ENCODE measurements at regions not wholly inside any gene's neighbourhood (a gene's known extent, or its start where the extent isn't known, plus 50 kb on each side); places are given as distances from the start of the nearest gene placed in this dataset.
A peak's percentile ranks its signal among the peaks of the same experiment; 100 is the strongest.

DNA sequence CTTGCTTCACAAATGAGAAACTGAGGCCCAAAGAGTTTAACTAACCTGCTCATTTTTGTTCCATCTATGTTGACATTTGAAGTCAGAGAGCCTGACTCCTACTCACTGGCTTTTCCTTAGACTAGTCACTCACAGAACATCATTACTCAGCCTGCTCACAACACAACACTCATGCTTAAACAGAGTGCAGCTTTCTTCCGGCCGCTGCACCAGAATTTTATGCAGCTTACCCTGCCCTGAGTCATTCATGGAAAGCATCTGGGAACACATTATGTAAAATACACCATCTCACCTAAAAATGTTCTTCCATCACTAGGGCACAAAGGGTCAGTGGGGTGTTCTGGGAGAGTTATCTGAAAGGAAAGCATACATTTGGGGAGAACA, 303.4 kb downstream of the SPRY2 start:
- dilution Hi-C loops (cut with HindIII; ENCODE audit: low sequenced_read_pairs, unreplicated experiment), result no loop called here
- H3K9ac ChIP-seq (ENCODE audit: low read depth, low read length), result no peak overlapping the region
- H3K14ac ChIP-seq (replicated peaks; ENCODE audit: low read depth, low read length), result no peak overlapping the region
- H2AK5ac ChIP-seq (ENCODE audit: low read depth, low read length), result no peak overlapping the region
- H2BK20ac ChIP-seq (ENCODE audit: low read depth, low read length), result peak overlapping the region; percentile 64; the same call in 1 of the 2 replicates
- no peak overlapping the region for H3K23ac ChIP-seq (ENCODE audit: low read depth, low read length)
- peaks cover 10% of the 10 kb centered on the region; the same call in 1 of the 2 replicates for H3K4me1 ChIP-seq (ENCODE audit: control insufficient read depth, insufficient read depth, low read length)
- H3K4me3 ChIP-seq (ENCODE audit: insufficient read depth, low read depth, low read length), result no peak overlapping the region
- H2BK15ac ChIP-seq (ENCODE audit: low read depth, low read length), result 0 out of 3 replicates have a peak overlapping the region, but pooled peaks have one; percentile 34
- intact Hi-C loops (cut with micrococcal nuclease), result no loop called here
- H4K5ac ChIP-seq (ENCODE audit: low read depth, low read length), result no peak overlapping the region
- no peak overlapping the region for H3K18ac ChIP-seq (ENCODE audit: low read depth, low read length)
- TF ChIP-seq POLR2A (IDR thresholded peaks at IDR 0.05; ENCODE audit: low read depth, low read length), result no peak
- TF ChIP-seq CTCF (conservative IDR thresholded peaks at IDR 0.05; ENCODE audit: low read depth, low read length), result no peak
- TF ChIP-seq MAZ (IDR thresholded peaks at IDR 0.05; ENCODE audit: borderline replicate concordance, low read depth, low read length), result no peak
- 0 out of 2 replicates have a peak, but pooled peaks have one; percentile 17 for TF ChIP-seq SMC3 (IDR thresholded peaks at IDR 0.05; ENCODE audit: low read depth, low read length)
- TF ChIP-seq, protein P1, sequence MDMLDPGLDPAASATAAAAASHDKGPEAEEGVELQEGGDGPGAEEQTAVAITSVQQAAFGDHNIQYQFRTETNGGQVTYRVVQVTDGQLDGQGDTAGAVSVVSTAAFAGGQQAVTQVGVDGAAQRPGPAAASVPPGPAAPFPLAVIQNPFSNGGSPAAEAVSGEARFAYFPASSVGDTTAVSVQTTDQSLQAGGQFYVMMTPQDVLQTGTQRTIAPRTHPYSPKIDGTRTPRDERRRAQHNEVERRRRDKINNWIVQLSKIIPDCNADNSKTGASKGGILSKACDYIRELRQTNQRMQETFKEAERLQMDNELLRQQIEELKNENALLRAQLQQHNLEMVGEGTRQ (IDR thresholded peaks at IDR 0.05; ENCODE audit: low read depth, low read length), result no peak
- TF ChIP-seq CHD1 (IDR thresholded peaks at IDR 0.05; ENCODE audit: low read depth, low read length), result no peak
- 0 out of 2 replicates have a peak, but pooled peaks have one; percentile 19 for TF ChIP-seq MXI1 (IDR thresholded peaks at IDR 0.05; ENCODE audit: borderline replicate concordance, low read depth, low read length)
- TF ChIP-seq NFE2L2 (IDR thresholded peaks at IDR 0.05; ENCODE audit: low read depth, low read length), result peak; percentile 36; the same call in 1 of the 2 replicates
- TF ChIP-seq MAFK (IDR thresholded peaks at IDR 0.05; ENCODE audit: low read depth, low read length), result no peak
- TF ChIP-seq RAD21 (IDR thresholded peaks at IDR 0.05; ENCODE audit: low read length), result peak; percentile 24
- TF ChIP-seq RFX5 (IDR thresholded peaks at IDR 0.05; ENCODE audit: low read depth, low read length), result no peak
- 0 out of 2 replicates have a peak, but pooled peaks have one; percentile 44 for TF ChIP-seq BHLHE40 (IDR thresholded peaks at IDR 0.05; ENCODE audit: low read depth, low read length)
- peak; percentile 86 for TF ChIP-seq FOS (IDR thresholded peaks at IDR 0.05; ENCODE audit: low read depth, low read length)
- TF ChIP-seq CEBPB (IDR thresholded peaks at IDR 0.05; ENCODE audit: low read depth, low read length), result no peak
- no peak for TF ChIP-seq ELK1 (IDR thresholded peaks at IDR 0.05; ENCODE audit: borderline replicate concordance, low read depth, low read length)
- TF ChIP-seq RCOR1 (IDR thresholded peaks at IDR 0.05; ENCODE audit: insufficient replicate concordance, low read length), result peak; percentile 51
- no peak overlapping the region for H4K91ac ChIP-seq (ENCODE audit: insufficient read depth, low read depth, low read length)
- no peaks in the 10 kb centered on the region for H3K27me3 ChIP-seq (ENCODE audit: control insufficient read depth, insufficient read depth, low read length)
- H2BK120ac ChIP-seq (ENCODE audit: low read depth, low read length), result peak overlapping the region; percentile 50; the same call in 1 of the 2 replicates
- H3K4me2 ChIP-seq (ENCODE audit: low read depth, low read length), result no peak overlapping the region
- no peaks in the 10 kb centered on the region for H4K20me1 ChIP-seq (ENCODE audit: insufficient read depth, low read length)
- peak overlapping the region; percentile 26 for H3K27ac ChIP-seq (ENCODE audit: insufficient read depth, low read length)
- H4K8ac ChIP-seq (ENCODE audit: low read depth in 2 of 2, low read length in 2 of 2), result peak overlapping the region; percentile 14 to 42; a peak in 2 of 4 replicates
- peak overlapping the region; percentile 57 for H2BK5ac ChIP-seq (ENCODE audit: low read depth, low read length, poor library complexity, severe bottlenecking)
- WGBS, 2 experiments (ENCODE audit: extremely low coverage in 2 of 2, insufficient read length in 1 of 2), result no CpG with 5 or more reads among the region's 2 CpGs
- no peaks in the 10 kb centered on the region for H3K36me3 ChIP-seq (ENCODE audit: control insufficient read depth, insufficient read depth, low read length)
- H3K9me1 ChIP-seq (ENCODE audit: insufficient read depth, low read length), result no peaks in the 10 kb centered on the region
- ChIA-PET CTCF (no interaction called here), POLR2A (ENCODE audit: unreplicated experiment) (no interaction called here)
- H3K79me1 ChIP-seq (ENCODE audit: low read depth in 1 of 2, low read length in 2 of 2), result 0 out of 4 replicates have a peak, but pooled peaks cover 0 to 3% of the 10 kb centered on the region in 2 experiments
- in situ Hi-C loops (cut with MboI; ENCODE audit: low sequenced_read_pairs), result loop anchor here (25.0 kb wide), 1 partner anchor 250 kb away; no protein-coding TSS in a partner anchor
- no peaks in the 10 kb centered on the region for H3K9me3 ChIP-seq (ENCODE audit: control insufficient read depth, insufficient read depth, low read length)
- H2AFZ ChIP-seq (replicated peaks; ENCODE audit: low read length, poor library complexity), result no peak overlapping the region
- BruUV-seq (replicated peaks), result no TSS peak
- DNase-seq (peak; percentile 95), ATAC-seq (ENCODE audit: low read depth) (peak; percentile 76)
- peak overlapping the region; percentile 34; the same call in 1 of the 2 replicates for H3K4ac ChIP-seq (ENCODE audit: low read depth, low read length)
- no peak overlapping the region for H3K56ac ChIP-seq (ENCODE audit: extremely low read depth, insufficient read depth, low read length)
- no peak overlapping the region for H2AK9ac ChIP-seq (replicated peaks; ENCODE audit: low read depth, low read length, poor library complexity)

Data from IMR-90 (cell line).